CD4-positive, alpha-beta memory T cell (primary cell): ENCODE measurements at regions not wholly inside any gene's neighbourhood (a gene's known extent, or its start where the extent isn't known, plus 50 kb on each side); places are given as distances from the start of the nearest gene placed in this dataset.
"Not testable (repeated sequence)": the region's sequence is repeated elsewhere in the genome, so short reads cannot be mapped to it uniquely, and the experiment has no call there.

ENCODE experiments used
- CTCF ChIA-PET: fragments of 350-600 bp; sonication (Branson Sonifier 250); formaldehyde crosslinking; loops from one replicate; lab custom pipeline; 2021; ENCODE audit warnings: inconsistent platforms; ENCODE audit not compliant: partially characterized antibody; lab: Charles Lee
- POLR2A ChIA-PET: fragments of 350-600 bp; sonication (Branson Sonifier 250); formaldehyde crosslinking; loops from one replicate; lab custom pipeline; 2021; ENCODE audit not compliant: partially characterized antibody; lab: Charles Lee
- DNase-seq, 5 donors: peaks; one replicate each; pipeline versions ENCODE4 v3.0.0 to v3.0.0-alpha.2; 2020 to 2022; ENCODE audit warnings: mixed read lengths in 1 of 5
- H3K27ac ChIP-seq: one replicate; pipeline ENCODE4 v1.7.0; 2013; ENCODE audit warnings: low read depth, low read length
- H3K27me3 ChIP-seq: 2 replicates; pipeline ENCODE4 v1.7.0; 2013; ENCODE audit warnings: mild to moderate bottlenecking, low read length, moderate library complexity; ENCODE audit not compliant: insufficient read depth
- H3K36me3 ChIP-seq: 2 replicates; pipeline ENCODE4 v1.7.0; 2013; ENCODE audit warnings: mild to moderate bottlenecking, low read length, moderate library complexity; ENCODE audit not compliant: insufficient read depth
- H3K4me1 ChIP-seq: 2 replicates; pipeline ENCODE4 v1.7.0; 2013; ENCODE audit warnings: mild to moderate bottlenecking, low read length, moderate library complexity; ENCODE audit not compliant: insufficient read depth
- H3K4me3 ChIP-seq, 2 donors: one replicate each; pipeline ENCODE4 v1.7.0; 2013; ENCODE audit warnings: low read length in 2 of 2, mild to moderate bottlenecking in 1 of 2
- H3K9me3 ChIP-seq, 2 donors: one replicate each; pipeline ENCODE4 v1.7.0; 2013; ENCODE audit warnings: low read length in 2 of 2, control low read depth in 1 of 2; ENCODE audit not compliant: control insufficient read depth in 1 of 2
- H3K27ac Mint-ChIP-seq, 7 donors: one replicate each; pipeline ENCODE4 v1.8.0; 2020 to 2021; ENCODE audit warnings: mixed read lengths in 7 of 7, mild to moderate bottlenecking in 6 of 7, inconsistent platforms in 3 of 7, moderate library complexity in 3 of 7
- H3K27me3 Mint-ChIP-seq, 2 donors: one replicate each; pipeline ENCODE4 v1.8.0; 2020 to 2021; ENCODE audit warnings: mixed read lengths in 2 of 2
- H3K36me3 Mint-ChIP-seq, 2 donors: one replicate each; pipeline ENCODE4 v1.8.0; 2020 to 2021; ENCODE audit warnings: mixed read lengths in 2 of 2, inconsistent platforms in 1 of 2, mild to moderate bottlenecking in 1 of 2
- H3K4me1 Mint-ChIP-seq, 4 donors: one replicate each; pipeline ENCODE4 v1.8.0; 2020 to 2021; ENCODE audit warnings: mixed read lengths in 4 of 4, mild to moderate bottlenecking in 1 of 4
- H3K4me3 Mint-ChIP-seq, 8 donors: one replicate each; pipeline ENCODE4 v1.8.0; 2020 to 2021; ENCODE audit warnings: mixed read lengths in 8 of 8, mild to moderate bottlenecking in 7 of 8, moderate library complexity in 6 of 8, inconsistent platforms in 3 of 8
- H3K9me3 Mint-ChIP-seq, 8 donors: one replicate each; pipeline ENCODE4 v1.8.0; 2020 to 2021; ENCODE audit warnings: mixed read lengths in 8 of 8, mild to moderate bottlenecking in 5 of 8, inconsistent platforms in 3 of 8, moderate library complexity in 1 of 8
- intact Hi-C: fragments of 100-400 bp; cut with micrococcal nuclease; formaldehyde crosslinking; loops from one replicate; pipeline ENCODE4 v1.15.1; 2023

- no peaks in the 10 kb centered on the region for H3K36me3 ChIP-seq
- Mint-ChIP-seq H3K36me3 (no peaks in the 10 kb centered on the region), H3K4me3 (no peak overlapping the region), H3K27ac (no peak overlapping the region), H3K9me3 (peaks cover 0 to 5% (median 0%) of the 10 kb centered on the region in 8 donors), H3K4me1 (no peaks in the 10 kb centered on the region), H3K27me3 (peaks cover 0 to under 1% of the 10 kb centered on the region in 2 donors)
- no peaks in the 10 kb centered on the region for H3K9me3 ChIP-seq
- intact Hi-C loops = no loop called here
- CTCF ChIA-PET = no interaction called here
- POLR2A ChIA-PET = no interaction called here
- H3K4me3 ChIP-seq = no peak overlapping the region
- H3K4me1 ChIP-seq = no peaks in the 10 kb centered on the region
- DNase-seq = no peak
- no peaks in the 10 kb centered on the region for H3K27me3 ChIP-seq
- H3K27ac ChIP-seq = no peak overlapping the region
These were observed 340.4 kb downstream of the OTUD1 start for GRCh38 chr10:23779301-23779700.

GRCh38 chr10:23780331-23780730 lies 341.5 kb downstream of the OTUD1 start:
- Mint-ChIP-seq H3K9me3 (peaks cover 0 to 3% (median 0%) of the 10 kb centered on the region in 8 donors), H3K27me3 (peaks cover 0 to 2% of the 10 kb centered on the region in 2 donors), H3K4me3 (no peak overlapping the region), H3K27ac (no peak overlapping the region), H3K4me1 (no peaks in the 10 kb centered on the region), H3K36me3 (no peaks in the 10 kb centered on the region)
- intact Hi-C loops = no loop called here
- H3K4me1 ChIP-seq = no peaks in the 10 kb centered on the region
- POLR2A ChIA-PET = no interaction called here
- H3K9me3 ChIP-seq = no peaks in the 10 kb centered on the region
- DNase-seq = no peak
- no peak overlapping the region for H3K27ac ChIP-seq
- H3K4me3 ChIP-seq = no peak overlapping the region
- CTCF ChIA-PET = no interaction called here
- no peaks in the 10 kb centered on the region for H3K27me3 ChIP-seq
- no peaks in the 10 kb centered on the region for H3K36me3 ChIP-seq

- Mint-ChIP-seq H3K4me3 (no peak overlapping the region), H3K36me3 (no peaks in the 10 kb centered on the region), H3K27me3 (peaks cover 1 to 2% of the 10 kb centered on the region in 2 donors), H3K9me3 (peaks cover 0 to 3% (median 0%) of the 10 kb centered on the region in 8 donors), H3K27ac (no peak overlapping the region), H3K4me1 (no peaks in the 10 kb centered on the region)
- no peaks in the 10 kb centered on the region for H3K27me3 ChIP-seq
- no peaks in the 10 kb centered on the region for H3K4me1 ChIP-seq
- no peaks in the 10 kb centered on the region for H3K9me3 ChIP-seq
- H3K27ac ChIP-seq = no peak overlapping the region
- intact Hi-C loops = no loop called here
- POLR2A ChIA-PET = no interaction called here
- DNase-seq = no peak
- no peak overlapping the region for H3K4me3 ChIP-seq
- CTCF ChIA-PET = no interaction called here
- no peaks in the 10 kb centered on the region for H3K36me3 ChIP-seq
These were observed 347.7 kb downstream of the OTUD1 start for GRCh38 chr10:23786594-23786993.

GRCh38 chr10:23793577-23793976 lies 354.7 kb downstream of the OTUD1 start:
- H3K4me1 ChIP-seq = no peaks in the 10 kb centered on the region
- no peaks in the 10 kb centered on the region for H3K36me3 ChIP-seq
- ChIA-PET CTCF (no interaction called here), POLR2A (no interaction called here)
- H3K27me3 ChIP-seq = no peaks in the 10 kb centered on the region
- no peak for DNase-seq
- Mint-ChIP-seq H3K27me3 (peaks cover 0 to 2% of the 10 kb centered on the region in 2 donors), H3K36me3 (no peaks in the 10 kb centered on the region), H3K9me3 (peaks cover 0 to 3% (median 0%) of the 10 kb centered on the region in 8 donors), H3K4me1 (peaks cover 0 to 1% (median 0%) of the 10 kb centered on the region in 4 donors), H3K4me3 (no peak overlapping the region), H3K27ac (no peak overlapping the region)
- no peak overlapping the region for H3K4me3 ChIP-seq
- H3K27ac ChIP-seq = no peak overlapping the region
- intact Hi-C loops = no loop called here
- H3K9me3 ChIP-seq = no peaks in the 10 kb centered on the region

GRCh38 chr10:23797452-23797851 lies 358.6 kb downstream of the OTUD1 start:
- H3K4me1 ChIP-seq, H3K27me3 ChIP-seq, H3K9me3 ChIP-seq, POLR2A ChIA-PET, H3K4me1 Mint-ChIP-seq, H3K27me3 Mint-ChIP-seq, H3K27ac Mint-ChIP-seq, H3K36me3 Mint-ChIP-seq, H3K36me3 ChIP-seq, H3K27ac ChIP-seq, CTCF ChIA-PET, intact Hi-C loops, H3K4me3 ChIP-seq, DNase-seq: not testable (repeated sequence)
- Mint-ChIP-seq H3K4me3 (peak overlapping the region in 1 of 8 donors; percentile 48), H3K9me3 (peaks cover 0 to 11% (median 2%) of the 10 kb centered on the region in 8 donors)

- no peak overlapping the region for H3K4me3 Mint-ChIP-seq
- DNase-seq = no peak
- CTCF ChIA-PET = no interaction called here
- H3K27ac ChIP-seq = no peak overlapping the region
- H3K4me3 ChIP-seq = no peak overlapping the region
- intact Hi-C loops = no loop called here
- no peak overlapping the region for H3K27ac Mint-ChIP-seq
- POLR2A ChIA-PET = no interaction called here
- no peaks in the 10 kb centered on the region for H3K27me3 Mint-ChIP-seq
- H3K27me3 ChIP-seq = no peaks in the 10 kb centered on the region
- peaks cover 0 to 8% (median 1%) of the 10 kb centered on the region in 8 donors for H3K9me3 Mint-ChIP-seq
- H3K4me1 ChIP-seq = no peaks in the 10 kb centered on the region
- no peaks in the 10 kb centered on the region for H3K4me1 Mint-ChIP-seq
- H3K36me3 Mint-ChIP-seq = no peaks in the 10 kb centered on the region
- H3K36me3 ChIP-seq = no peaks in the 10 kb centered on the region
- H3K9me3 ChIP-seq = no peaks in the 10 kb centered on the region
These were observed 365.2 kb downstream of the OTUD1 start for GRCh38 chr10:23804125-23804524.

GRCh38 chr10:23813687-23814086 lies 374.8 kb downstream of the OTUD1 start:
- peaks cover 0 to 1% (median 0%) of the 10 kb centered on the region in 8 donors for H3K9me3 Mint-ChIP-seq
- Histone ChIP-seq H3K27ac (no peak overlapping the region), H3K36me3 (no peaks in the 10 kb centered on the region), H3K4me1 (no peaks in the 10 kb centered on the region), H3K4me3 (no peak overlapping the region), H3K9me3 (no peaks in the 10 kb centered on the region), H3K27me3 (no peaks in the 10 kb centered on the region)
- H3K27ac Mint-ChIP-seq = no peak overlapping the region
- intact Hi-C loops = no loop called here
- ChIA-PET POLR2A (no interaction called here), CTCF (no interaction called here)
- H3K27me3 Mint-ChIP-seq = no peaks in the 10 kb centered on the region
- H3K36me3 Mint-ChIP-seq = no peaks in the 10 kb centered on the region
- H3K4me1 Mint-ChIP-seq = no peaks in the 10 kb centered on the region
- no peak overlapping the region for H3K4me3 Mint-ChIP-seq
- DNase-seq = no peak

GRCh38 chr10:23818484-23818883 lies 379.6 kb downstream of the OTUD1 start:
- H3K4me1 Mint-ChIP-seq = no peaks in the 10 kb centered on the region
- H3K36me3 Mint-ChIP-seq = no peaks in the 10 kb centered on the region
- H3K27ac ChIP-seq = no peak overlapping the region
- H3K9me3 ChIP-seq = no peaks in the 10 kb centered on the region
- H3K27ac Mint-ChIP-seq = no peak overlapping the region
- no peaks in the 10 kb centered on the region for H3K4me1 ChIP-seq
- H3K4me3 ChIP-seq = no peak overlapping the region
- H3K27me3 Mint-ChIP-seq = no peaks in the 10 kb centered on the region
- no peak overlapping the region for H3K4me3 Mint-ChIP-seq
- POLR2A ChIA-PET = no interaction called here
- no peak for DNase-seq
- intact Hi-C loops = no loop called here
- H3K27me3 ChIP-seq = no peaks in the 10 kb centered on the region
- no peaks in the 10 kb centered on the region for H3K36me3 ChIP-seq
- CTCF ChIA-PET = no interaction called here
- peaks cover 0 to 1% (median 0%) of the 10 kb centered on the region in 8 donors for H3K9me3 Mint-ChIP-seq
